BJ (cell line): ENCODE measurements at regions not wholly inside any gene's neighbourhood (a gene's known extent, or its start where the extent isn't known, plus 50 kb on each side); places are given as distances from the start of the nearest gene placed in this dataset.
A peak's percentile ranks its signal among the peaks of the same experiment; 100 is the strongest.
"Not testable (repeated sequence)": the region's sequence is repeated elsewhere in the genome, so short reads cannot be mapped to it uniquely, and the experiment has no call there.

Experiments used
- CTCF ChIA-PET: fragments of 350-600 bp; formaldehyde crosslinking; extraction: SDS; loops from one replicate; lab custom pipeline; 2021; ENCODE audit warnings: antibody characterized with exemption, inconsistent platforms; lab: Yijun Ruan, JAX
- POLR2A ChIA-PET: fragments of 300-600 bp; sonication (Branson Sonifier 250); formaldehyde crosslinking; extraction: SDS; loops from one replicate; lab custom pipeline; 2021; ENCODE audit warnings: antibody characterized with exemption; lab: Charles Lee
- DNase-seq: peaks from one replicate; pipeline ENCODE4 v3.0.0-alpha.2; 2011; ENCODE audit warnings: low read depth
- H3K27me3 ChIP-seq: 2 replicates; pipeline ENCODE4 v1.6.0; 2011; ENCODE audit warnings: low read length; ENCODE audit not compliant: control insufficient read depth, insufficient read depth
- H3K36me3 ChIP-seq: 2 replicates; pipeline ENCODE4 v1.5.1; 2011; ENCODE audit warnings: low read length; ENCODE audit not compliant: control insufficient read depth, insufficient read depth
- H3K4me3 ChIP-seq: 2 replicates; pipeline ENCODE4 v1.5.1; 2011; ENCODE audit warnings: low read depth, mild to moderate bottlenecking, control low read depth, low read length
- CTCF ChIP-seq: IDR thresholded peaks from 2 replicates; pipeline ENCODE4 v1.5.1; 2011; ENCODE audit warnings: low read depth, mild to moderate bottlenecking, control low read depth, inconsistent platforms, low read length, moderate library complexity; ENCODE audit not compliant: insufficient read depth

GRCh38 chr4:102405821-102406401 lies 60.6 kb upstream of the SLC39A8 start:
- CTCF ChIA-PET: interaction anchor here (1.6 to 1.7 kb wide), 2 partner anchors 10 to 27 kb away, joined by 3 to 5 read pairs; no protein-coding TSS in a partner anchor
- POLR2A ChIA-PET: no interaction called here
- no peak for TF ChIP-seq CTCF

GRCh38 chr4:102410884-102411283 lies 65.6 kb upstream of the SLC39A8 start:
- DNase-seq, H3K27me3 ChIP-seq, CTCF ChIA-PET, H3K36me3 ChIP-seq, H3K4me3 ChIP-seq: not testable (repeated sequence)
- POLR2A ChIA-PET: interaction anchor here (0.6 kb wide), 1 partner anchor 29 kb away, joined by 11 read pairs; no protein-coding TSS in a partner anchor

More at GRCh38 chr4:102405821-102406401, 60.6 kb upstream of the SLC39A8 start:
- no peaks in the 10 kb centered on the region for H3K36me3 ChIP-seq
- no peak for DNase-seq
- H3K27me3 ChIP-seq: no peaks in the 10 kb centered on the region
- no peak overlapping the region for H3K4me3 ChIP-seq

- no peak for DNase-seq
- ChIA-PET POLR2A (interaction anchor here (0.6 kb wide), 1 partner anchor 30 kb away, joined by 11 read pairs; no protein-coding TSS in a partner anchor), CTCF (no interaction called here)
- no peak overlapping the region for H3K4me3 ChIP-seq
- no peaks in the 10 kb centered on the region for H3K36me3 ChIP-seq
- no peak for TF ChIP-seq CTCF
- H3K27me3 ChIP-seq: no peaks in the 10 kb centered on the region; the same call in 1 of the 2 replicates
Measured at GRCh38 chr4:102411408-102411807, 66.1 kb upstream of the SLC39A8 start.

GRCh38 chr4:102416765-102417164 lies 71.5 kb upstream of the SLC39A8 start:
- no peak for TF ChIP-seq CTCF
- H3K27me3 ChIP-seq: no peaks in the 10 kb centered on the region; the same call in 1 of the 2 replicates
- H3K36me3 ChIP-seq: no peaks in the 10 kb centered on the region
- no peak for DNase-seq
- POLR2A ChIA-PET: no interaction called here
- H3K4me3 ChIP-seq: no peak overlapping the region
- CTCF ChIA-PET: interaction anchor here (1.7 kb wide), 1 partner anchor 10 kb away, joined by 5 read pairs; no protein-coding TSS in a partner anchor

- TF ChIP-seq CTCF: peak; percentile 33
- Histone ChIP-seq H3K4me3 (no peak overlapping the region), H3K27me3 (no peaks in the 10 kb centered on the region), H3K36me3 (no peaks in the 10 kb centered on the region)
- POLR2A ChIA-PET: no interaction called here
- CTCF ChIA-PET: interaction anchor here (0.8 to 1.8 kb wide), 7 partner anchors 10 to 679 kb away, joined by 3 to 11 read pairs (median 5); partner anchors contain the start of genes BDH2 and SLC39A8
- no peak for DNase-seq
Measured at GRCh38 chr4:102420563-102421398, 75.5 kb upstream of the SLC39A8 start.
